HepG2 (cell line): ENCODE measurements at regions not wholly inside any gene's neighbourhood (a gene's known extent, or its start where the extent isn't known, plus 50 kb on each side); places are given as distances from the start of the nearest gene placed in this dataset.

Experiments used
- ATAC-seq: fragments of 200-7000 bp; cut with Tn5 transposase; 3 replicates; pipeline ENCODE4 v1.9.1; 2020; ENCODE audit warnings: mild to moderate bottlenecking, moderate library complexity
- BruUV-seq: library from RNA; stranded (reverse); fragments of 400-500 nt; replicated peaks from 2 replicates; lab custom pipeline; 2021; lab: Mats Ljungman, UMichigan
- CTCF ChIA-PET: fragments of 300-600 bp; formaldehyde crosslinking; extraction: SDS; loops from one replicate; lab custom pipeline; 2021; ENCODE audit warnings: low total read pairs, inconsistent platforms, low intra/inter-chr PET ratio; lab: Yijun Ruan, JAX
- POLR2A ChIA-PET: fragments of 350-600 bp; sonication (Branson Sonifier 250); formaldehyde crosslinking; loops from one replicate; lab custom pipeline; 2020; ENCODE audit warnings: antibody characterized with exemption, inconsistent platforms; lab: Yijun Ruan, JAX
- DNase-seq: peaks from one replicate; pipeline ENCODE4 v3.0.0-alpha.2; 2015; ENCODE audit warnings: low spot score
- FAIRE-seq: peaks from 3 replicates; lab custom pipeline; 2011; peaks lifted over from hg19 to GRCh38; lab: Jason Lieb, UNC
- H2AFZ ChIP-seq: one replicate; pipeline ENCODE4 v1.6.1; 2011; ENCODE audit warnings: low read length, inconsistent platforms
- H3K27ac ChIP-seq: fragments of 300-600 bp; 3 replicates; pipeline ENCODE4 v1.8.0; 2011; ENCODE audit warnings: mixed run types, mild to moderate bottlenecking, mixed read lengths, low read length, inconsistent platforms; ENCODE audit not compliant: insufficient read depth; ENCODE audit errors: extremely low read length
- H3K27me3 ChIP-seq, 2 experiments: fragments of 200-600 bp in 1 of 2; 2 replicates in 1 of 2; 3 replicates in 1 of 2; pipeline versions ENCODE4 v1.6.0 to v1.8.0; 2011; ENCODE audit warnings: low read length in 2 of 2, mild to moderate bottlenecking in 2 of 2, moderate library complexity in 2 of 2, inconsistent platforms in 1 of 2; ENCODE audit not compliant: insufficient read depth in 2 of 2, control insufficient read depth in 1 of 2
- H3K36me3 ChIP-seq, 2 experiments: fragments of 200-600 bp in 1 of 2; replicated peaks in 1 of 2; 2 replicates in 1 of 2; 3 replicates in 1 of 2; pipeline versions ENCODE4 v1.5.1 to v1.8.0; 2011; ENCODE audit warnings: low read length in 2 of 2, inconsistent platforms in 1 of 2; ENCODE audit not compliant: insufficient read depth in 2 of 2, control insufficient read depth in 1 of 2
- H3K4me1 ChIP-seq: 2 replicates; pipeline ENCODE4 v1.5.1; 2012; ENCODE audit warnings: low read length, inconsistent platforms; ENCODE audit not compliant: insufficient read depth
- H3K4me2 ChIP-seq: 2 replicates; pipeline ENCODE4 v1.6.0; 2011; ENCODE audit warnings: low read depth, low read length, inconsistent platforms
- H3K4me3 ChIP-seq, 3 experiments: fragments of 200-600 bp in 1 of 3; sonication (generic), shearing (Covaris generic) in 1 of 3; replicated peaks in 1 of 3; 2 replicates each; pipeline ENCODE4 v1.5.1; 2011 to 2016; ENCODE audit warnings: low read length in 3 of 3, inconsistent platforms in 2 of 3, low read depth in 2 of 3, mild to moderate bottlenecking in 2 of 3, control low read depth in 1 of 3, mixed read lengths in 1 of 3; ENCODE audit not compliant: insufficient read depth in 1 of 3
- H3K79me2 ChIP-seq: one replicate; pipeline ENCODE4 v1.6.1; 2011; ENCODE audit warnings: low read length, inconsistent platforms; ENCODE audit not compliant: insufficient read depth
- H3K9ac ChIP-seq: 2 replicates; pipeline ENCODE4 v1.6.0; 2011; ENCODE audit warnings: mild to moderate bottlenecking, low read depth, low read length, inconsistent platforms; ENCODE audit not compliant: insufficient read depth
- H3K9me3 ChIP-seq: 2 replicates; pipeline ENCODE4 v1.5.1; 2012; ENCODE audit warnings: mild to moderate bottlenecking, low read length
- H4K20me1 ChIP-seq: 2 replicates; pipeline ENCODE4 v1.6.0; 2011; ENCODE audit warnings: inconsistent platforms, mild to moderate bottlenecking, low read length, moderate library complexity; ENCODE audit not compliant: insufficient read depth
- BCL3 ChIP-seq: sonication (generic); formaldehyde crosslinking; IDR thresholded peaks from 2 replicates; pipeline ENCODE4 v1.5.1; 2020; ENCODE audit warnings: mild to moderate bottlenecking, missing genetic modification reagents, moderate library complexity
- DBP ChIP-seq: sonication (generic); formaldehyde crosslinking; IDR thresholded peaks from 2 replicates; pipeline ENCODE4 v1.4.0; 2020; ENCODE audit warnings: missing genetic modification reagents; ENCODE audit errors: not compliant biosample characterization
- GABPB1 ChIP-seq: IDR thresholded peaks from 2 replicates; pipeline ENCODE4 v1.6.1; 2016; ENCODE audit warnings: mild to moderate bottlenecking, missing genetic modification reagents, moderate library complexity, missing compliant biosample characterization
- HES4 ChIP-seq: sonication (generic); formaldehyde crosslinking; IDR thresholded peaks from 2 replicates; pipeline ENCODE4 v1.9.0; 2021; ENCODE audit warnings: mild to moderate bottlenecking, missing genetic modification reagents, borderline replicate concordance
- HNF4G ChIP-seq, 2 experiments: sonication (generic) in 1 of 2; formaldehyde crosslinking in 1 of 2; IDR thresholded peaks; 2 replicates each; pipeline versions ENCODE4 v1.4.0 to v1.6.1; 2011 to 2020; ENCODE audit warnings: borderline replicate concordance in 2 of 2, low read depth in 2 of 2, mild to moderate bottlenecking in 2 of 2, low read length in 1 of 2, missing genetic modification reagents in 1 of 2, moderate library complexity in 1 of 2
- HOMEZ ChIP-seq: IDR thresholded peaks from 2 replicates; pipeline ENCODE4 v1.6.1; 2016; ENCODE audit warnings: low read depth
- KAT7 ChIP-seq: IDR thresholded peaks from 2 replicates; pipeline ENCODE4 v1.6.1; 2018; ENCODE audit warnings: borderline replicate concordance, missing compliant biosample characterization
- KLF13 ChIP-seq: sonication (generic); formaldehyde crosslinking; IDR thresholded peaks from 2 replicates; pipeline ENCODE4 v1.4.0; 2020; ENCODE audit warnings: mild to moderate bottlenecking, missing genetic modification reagents
- MBD4 ChIP-seq: IDR thresholded peaks from 2 replicates; pipeline ENCODE4 v1.6.1; 2012; ENCODE audit warnings: low read length, inconsistent platforms, borderline replicate concordance
- MIXL1 ChIP-seq: IDR thresholded peaks from 2 replicates; pipeline ENCODE4 v1.6.1; 2016
- NFIB ChIP-seq: sonication (generic); formaldehyde crosslinking; IDR thresholded peaks from 2 replicates; pipeline ENCODE4 v1.9.0; 2021; ENCODE audit warnings: missing genetic modification reagents, mild to moderate bottlenecking, borderline replicate concordance
- PTBP1 ChIP-seq: fragments of 200-400 bp; formaldehyde crosslinking; IDR thresholded peaks from 2 replicates; pipeline ENCODE4 v1.6.1; 2018; ENCODE audit warnings: low read length, low read depth; ENCODE audit not compliant: poor library complexity, severe bottlenecking
- SALL1 ChIP-seq: sonication (generic); formaldehyde crosslinking; IDR thresholded peaks from 2 replicates; pipeline ENCODE4 v1.8.0; 2022; ENCODE audit warnings: mild to moderate bottlenecking, missing genetic modification reagents
- SAP130 ChIP-seq: IDR thresholded peaks from 2 replicates; pipeline ENCODE4 v1.6.1; 2016; ENCODE audit warnings: low read depth
- ZMYM4 ChIP-seq: sonication (generic); formaldehyde crosslinking; IDR thresholded peaks from 2 replicates; pipeline ENCODE4 v1.8.1; 2023; ENCODE audit warnings: mild to moderate bottlenecking, missing genetic modification reagents
- ZNF101 ChIP-seq: sonication (generic); formaldehyde crosslinking; IDR thresholded peaks from 2 replicates; pipeline ENCODE4 v1.4.0; 2020; ENCODE audit warnings: mild to moderate bottlenecking, low read depth, missing genetic modification reagents, borderline replicate concordance
- ZNF44 ChIP-seq: sonication (generic); formaldehyde crosslinking; IDR thresholded peaks from 2 replicates; pipeline ENCODE4 v1.5.1; 2020; ENCODE audit warnings: mild to moderate bottlenecking, missing genetic modification reagents
- ZNF607 ChIP-seq: sonication (generic); formaldehyde crosslinking; IDR thresholded peaks from 2 replicates; pipeline ENCODE4 v1.5.1; 2020; ENCODE audit warnings: missing genetic modification reagents, mild to moderate bottlenecking, borderline replicate concordance
- ZNF710 ChIP-seq: sonication (generic); formaldehyde crosslinking; IDR thresholded peaks from 2 replicates; pipeline ENCODE4 v1.5.0; 2020; ENCODE audit warnings: mild to moderate bottlenecking, missing genetic modification reagents, borderline replicate concordance
- WGBS: methylation state at CpG from one replicate; pipeline ENCODE4 v1.1.6; 2017; ENCODE audit warnings: low lambda C conversion rate; 5-methylcytosine and 5-hydroxymethylcytosine counted together
- in situ Hi-C: cut with HindIII; loops from 2 replicates; pipeline ENCODE4 v1.10.0; 2017; ENCODE audit warnings: low pct_unique_long_range_greater_than_20kb; ENCODE audit not compliant: extremely low pct_ligation_motif_present
- intact Hi-C: fragments of 100-400 bp; cut with micrococcal nuclease; formaldehyde crosslinking; loops from one replicate; pipeline ENCODE4 v1.10.0; 2022; ENCODE audit not compliant: unreplicated experiment

GRCh38 chr7:41425926-41426325, 277.0 kb downstream of the INHBA start (continued):
- no peak for TF ChIP-seq BCL3 (CRISPR knock-in tag)
- no peak for TF ChIP-seq NFIB (CRISPR knock-in tag)
- no peak for TF ChIP-seq ZMYM4 (CRISPR knock-in tag)
- TF ChIP-seq PTBP1: no peak
- TF ChIP-seq MIXL1 (CRISPR knock-in tag): no peak
- TF ChIP-seq GABPB1 (CRISPR knock-in tag): no peak
- TF ChIP-seq MBD4: no peak

DNA sequence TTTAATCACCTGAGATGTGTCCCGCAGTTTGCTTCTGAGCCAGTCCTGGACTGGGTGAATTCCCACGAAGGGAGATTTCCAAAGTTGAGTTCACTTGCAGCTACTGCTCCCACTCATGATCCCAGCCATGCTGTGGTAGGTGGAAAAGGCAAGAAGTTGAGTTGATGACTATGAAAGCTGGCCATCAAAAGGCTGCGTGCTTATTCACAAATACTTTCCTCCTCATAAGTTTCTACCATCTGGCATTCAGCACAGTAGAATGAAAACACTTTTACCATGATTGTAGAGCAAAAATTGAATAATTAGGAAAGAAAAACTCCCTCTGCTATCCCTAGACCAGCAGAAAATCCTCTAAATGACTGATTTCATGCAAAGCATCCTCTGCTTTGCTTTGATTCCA, 281.8 kb downstream of the INHBA start:
- ChIA-PET POLR2A (no interaction called here), CTCF (no interaction called here)
- in situ Hi-C loops (no loop called here), intact Hi-C loops (no loop called here)
- Histone ChIP-seq H3K4me1 (no peaks in the 10 kb centered on the region), H3K4me3 (no peak overlapping the region), H4K20me1 (no peaks in the 10 kb centered on the region), H3K36me3 (no peaks in the 10 kb centered on the region), H3K9me3 (peaks cover 61% of the 10 kb centered on the region; the same call in 1 of the 2 replicates), H3K27me3 (no peaks in the 10 kb centered on the region), H3K79me2 (no peaks in the 10 kb centered on the region), H3K9ac (no peak overlapping the region), H2AFZ (no peak overlapping the region), H3K4me2 (no peak overlapping the region), H3K27ac (no peak overlapping the region)
- no peak for ATAC-seq
- WGBS: 29% methylated on average over 3 of the region's 3 CpGs
- no TSS peak for BruUV-seq
- no peak for DNase-seq
- no peak for FAIRE-seq
- TF ChIP-seq SAP130: no peak
- no peak for TF ChIP-seq HES4 (CRISPR knock-in tag)
- TF ChIP-seq ZNF607 (CRISPR knock-in tag): no peak
- TF ChIP-seq ZNF710 (CRISPR knock-in tag): no peak
- no peak for TF ChIP-seq KLF13 (CRISPR knock-in tag)
- no peak for TF ChIP-seq ZNF101 (CRISPR knock-in tag)
- no peak for TF ChIP-seq ZNF44
- no peak for TF ChIP-seq SALL1 (CRISPR knock-in tag)
- TF ChIP-seq HNF4G (IDR thresholded peaks at IDR 0.05; ENCODE audit: borderline replicate concordance, low read depth, low read length): no peak
- TF ChIP-seq HNF4G (CRISPR knock-in tag; IDR thresholded peaks at IDR 0.05; ENCODE audit: borderline replicate concordance, low read depth): no peak
- TF ChIP-seq DBP: no peak
- no peak for TF ChIP-seq HOMEZ (CRISPR knock-in tag)
- no peak for TF ChIP-seq KAT7 (CRISPR knock-in tag)
